ENCODE measurements at regions not wholly inside any gene's neighbourhood (a gene's known extent, or its start where the extent isn't known, plus 50 kb on each side); places are given as distances from the start of the nearest gene placed in this dataset.

- DNase-seq (ENCODE audit: extremely low read depth, low read depth), result no peak
These were observed 111.5 kb upstream of the CCN2 start for GRCh38 chr6:132062626-132063025.

GRCh38 chr6:132061381-132061780, 110.2 kb upstream of the CCN2 start:
- DNase-seq (ENCODE audit: extremely low read depth, low read depth), result no peak
- TF ChIP-seq CTCF (IDR thresholded peaks at IDR 0.05; ENCODE audit: low read depth, low read length), result no peak

More at GRCh38 chr6:132062626-132063025, 111.5 kb upstream of the CCN2 start:
- TF ChIP-seq CTCF (IDR thresholded peaks at IDR 0.05; ENCODE audit: low read depth, low read length), result no peak

DNA sequence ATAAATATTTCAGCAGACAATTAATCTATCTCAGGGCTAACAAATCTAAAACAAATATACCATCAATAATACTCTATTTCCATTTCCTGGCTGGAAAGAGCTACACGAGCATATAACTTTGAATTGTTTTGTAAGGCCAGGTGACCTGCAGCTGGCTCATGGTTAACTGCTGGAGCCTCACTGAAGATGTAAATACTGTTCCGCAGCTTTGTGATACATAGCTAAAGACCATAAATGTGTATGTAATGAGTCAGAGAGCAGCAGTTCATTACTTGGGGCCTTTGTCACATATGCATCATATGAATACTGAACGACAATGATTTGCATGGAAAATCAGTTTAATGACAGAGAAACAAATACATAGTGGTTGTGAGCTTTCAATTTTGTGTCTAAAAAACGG, 109.4 kb upstream of the CCN2 start:
- no peak for DNase-seq (ENCODE audit: extremely low read depth, low read depth)
- no peak for TF ChIP-seq CTCF (IDR thresholded peaks at IDR 0.05; ENCODE audit: low read depth, low read length)

DNA sequence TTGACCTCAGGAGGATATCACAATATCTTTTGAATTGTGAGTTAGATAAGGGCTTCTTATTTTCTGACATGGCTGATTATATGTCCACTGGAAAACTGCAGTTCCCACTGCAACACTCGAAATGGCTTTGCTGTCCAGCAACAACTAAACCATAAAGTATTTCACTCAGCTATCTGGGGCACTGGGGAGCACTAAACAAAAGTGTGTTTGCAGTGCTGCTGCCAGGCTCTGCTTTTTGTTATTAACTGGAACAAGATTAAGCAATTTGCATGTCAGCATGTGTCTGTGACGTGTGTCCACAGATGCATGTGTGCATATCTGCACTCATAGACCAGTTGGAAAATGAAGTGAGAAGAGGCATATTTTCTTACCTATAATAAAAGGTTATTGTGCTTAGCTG, 107.8 kb upstream of the CCN2 start:
- DNase-seq (ENCODE audit: extremely low read depth, low read depth), result no peak
- no peak for TF ChIP-seq CTCF (IDR thresholded peaks at IDR 0.05; ENCODE audit: low read depth, low read length)

- no peak for TF ChIP-seq CTCF (IDR thresholded peaks at IDR 0.05; ENCODE audit: low read depth, low read length)
- no peak for DNase-seq (ENCODE audit: extremely low read depth, low read depth)
These were observed 103.4 kb upstream of the CCN2 start for GRCh38 chr6:132054525-132054924.

GRCh38 chr6:132053511-132053910, 102.3 kb upstream of the CCN2 start:
- TF ChIP-seq CTCF (IDR thresholded peaks at IDR 0.05; ENCODE audit: low read depth, low read length), result no peak

DNA sequence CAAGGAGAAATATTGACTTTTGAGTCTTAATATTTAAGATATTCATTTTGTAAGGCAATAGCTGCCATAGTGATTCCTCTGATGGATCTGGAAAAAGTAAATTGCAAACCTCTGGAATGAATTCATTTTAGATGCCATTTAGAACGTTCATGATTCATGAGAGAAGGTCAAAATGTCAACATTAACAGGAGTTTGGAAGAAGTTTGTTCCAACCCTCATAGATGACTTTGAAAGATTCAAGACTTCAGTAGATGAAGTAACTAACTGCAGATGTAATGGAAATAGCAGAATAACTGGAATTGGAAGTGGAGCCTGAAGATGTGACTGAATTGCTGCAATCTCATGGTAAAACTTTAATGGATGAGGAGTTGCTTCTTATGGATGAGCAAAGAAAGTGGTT, 100.9 kb upstream of the CCN2 start:
- TF ChIP-seq CTCF (IDR thresholded peaks at IDR 0.05; ENCODE audit: low read depth, low read length), result no peak
- no peak for DNase-seq (ENCODE audit: extremely low read depth, low read depth)

More at GRCh38 chr6:132053511-132053910, 102.3 kb upstream of the CCN2 start:
- DNase-seq (ENCODE audit: extremely low read depth, low read depth), result no peak
